Colonic mucosa (tissue), 4 donors: ENCODE measurements at regions not wholly inside any gene's neighbourhood (a gene's known extent, or its start where the extent isn't known, plus 50 kb on each side); places are given as distances from the start of the nearest gene placed in this dataset.

Experiments used
- DNase-seq: peaks from one replicate; pipeline ENCODE4 v3.0.0-alpha.2; 2020
- H3K27ac ChIP-seq: fragments of 200-600 bp; one replicate; pipeline ENCODE4 v1.8.0; 2021
- H3K27me3 ChIP-seq: fragments of 200-600 bp; one replicate; pipeline ENCODE4 v1.8.0; 2021
- H3K36me3 ChIP-seq: fragments of 200-600 bp; one replicate; pipeline ENCODE4 v1.8.0; 2021
- H3K4me1 ChIP-seq: fragments of 200-600 bp; one replicate; pipeline ENCODE4 v1.8.0; 2021; ENCODE audit warnings: mild to moderate bottlenecking
- H3K4me3 ChIP-seq: fragments of 200-600 bp; one replicate; pipeline ENCODE4 v1.8.0; 2021
- H3K9ac ChIP-seq, 2 donors: one replicate each; pipeline ENCODE4 v1.7.0; 2013; ENCODE audit warnings: control low read depth in 2 of 2, low read depth in 2 of 2, low read length in 2 of 2
- H3K9me3 ChIP-seq: fragments of 200-600 bp; one replicate; pipeline ENCODE4 v1.8.0; 2021
- CTCF ChIP-seq: fragments of 200-600 bp; IDR thresholded peaks from one replicate; pipeline ENCODE4 v1.8.0; 2022; ENCODE audit warnings: antibody characterized with exemption, mild to moderate bottlenecking
- intact Hi-C: fragments of 100-400 bp; cut with DNase I; formaldehyde crosslinking; loops from one replicate; pipeline ENCODE4 v1.14.1; 2022
- donor health status: healthy.
- donor health status: DM: no; HTN: no; CAD: no.
- donor health status: DM: no; HTN: no; CAD: no.

GRCh38 chr21:18620436-18620835 lies 216.9 kb upstream of the TMPRSS15 start:
- no peak overlapping the region for H3K9ac ChIP-seq
- no peaks in the 10 kb centered on the region for H3K4me1 ChIP-seq
- no peak overlapping the region for H3K4me3 ChIP-seq
- intact Hi-C loops: no loop called here
- H3K27ac ChIP-seq: no peak overlapping the region
- no peak for DNase-seq
- H3K9me3 ChIP-seq: no peaks in the 10 kb centered on the region
- TF ChIP-seq CTCF: no peak
- H3K36me3 ChIP-seq: no peaks in the 10 kb centered on the region
- H3K27me3 ChIP-seq: no peaks in the 10 kb centered on the region

- Histone ChIP-seq H3K9ac (no peak overlapping the region), H3K4me3 (no peak overlapping the region), H3K27me3 (no peaks in the 10 kb centered on the region), H3K9me3 (no peaks in the 10 kb centered on the region), H3K4me1 (no peaks in the 10 kb centered on the region), H3K27ac (no peak overlapping the region), H3K36me3 (no peaks in the 10 kb centered on the region)
- DNase-seq: no peak
- intact Hi-C loops: no loop called here
- no peak for TF ChIP-seq CTCF
These were observed 218.8 kb upstream of the TMPRSS15 start for GRCh38 chr21:18622383-18622782.

- Histone ChIP-seq H3K27me3 (no peaks in the 10 kb centered on the region), H3K4me1 (no peaks in the 10 kb centered on the region), H3K27ac (no peak overlapping the region), H3K9ac (no peak overlapping the region), H3K4me3 (no peak overlapping the region), H3K9me3 (no peaks in the 10 kb centered on the region), H3K36me3 (no peaks in the 10 kb centered on the region)
- intact Hi-C loops: no loop called here
- no peak for DNase-seq
- no peak for TF ChIP-seq CTCF
These were observed 226.9 kb upstream of the TMPRSS15 start for GRCh38 chr21:18630446-18630845.

GRCh38 chr21:18636897-18637296 lies 233.3 kb upstream of the TMPRSS15 start:
- H3K36me3 ChIP-seq: no peaks in the 10 kb centered on the region
- no peak for TF ChIP-seq CTCF
- no peak overlapping the region for H3K9ac ChIP-seq
- H3K27ac ChIP-seq: no peak overlapping the region
- H3K27me3 ChIP-seq: no peaks in the 10 kb centered on the region
- intact Hi-C loops: no loop called here
- H3K9me3 ChIP-seq: no peaks in the 10 kb centered on the region
- no peaks in the 10 kb centered on the region for H3K4me1 ChIP-seq
- DNase-seq: no peak
- no peak overlapping the region for H3K4me3 ChIP-seq

GRCh38 chr21:18646116-18646515 lies 242.5 kb upstream of the TMPRSS15 start:
- H3K4me3 ChIP-seq: no peak overlapping the region
- H3K9me3 ChIP-seq: no peaks in the 10 kb centered on the region
- TF ChIP-seq CTCF: no peak
- DNase-seq: no peak
- no peaks in the 10 kb centered on the region for H3K36me3 ChIP-seq
- no peaks in the 10 kb centered on the region for H3K27me3 ChIP-seq
- H3K4me1 ChIP-seq: no peaks in the 10 kb centered on the region
- H3K9ac ChIP-seq: no peak overlapping the region
- H3K27ac ChIP-seq: no peak overlapping the region
- intact Hi-C loops: no loop called here

- no peaks in the 10 kb centered on the region for H3K36me3 ChIP-seq
- H3K4me1 ChIP-seq: no peaks in the 10 kb centered on the region
- H3K27me3 ChIP-seq: no peaks in the 10 kb centered on the region
- no peak overlapping the region for H3K9ac ChIP-seq
- no peak overlapping the region for H3K27ac ChIP-seq
- DNase-seq: no peak
- H3K9me3 ChIP-seq: no peaks in the 10 kb centered on the region
- no peak overlapping the region for H3K4me3 ChIP-seq
- intact Hi-C loops: no loop called here
- no peak for TF ChIP-seq CTCF
These were observed 252.3 kb upstream of the TMPRSS15 start for GRCh38 chr21:18655931-18656330.
